ENCODE measurements at regions not wholly inside any gene's neighbourhood (a gene's known extent, or its start where the extent isn't known, plus 50 kb on each side); places are given as distances from the start of the nearest gene placed in this dataset.
A peak's percentile ranks its signal among the peaks of the same experiment; 100 is the strongest.

DNA sequence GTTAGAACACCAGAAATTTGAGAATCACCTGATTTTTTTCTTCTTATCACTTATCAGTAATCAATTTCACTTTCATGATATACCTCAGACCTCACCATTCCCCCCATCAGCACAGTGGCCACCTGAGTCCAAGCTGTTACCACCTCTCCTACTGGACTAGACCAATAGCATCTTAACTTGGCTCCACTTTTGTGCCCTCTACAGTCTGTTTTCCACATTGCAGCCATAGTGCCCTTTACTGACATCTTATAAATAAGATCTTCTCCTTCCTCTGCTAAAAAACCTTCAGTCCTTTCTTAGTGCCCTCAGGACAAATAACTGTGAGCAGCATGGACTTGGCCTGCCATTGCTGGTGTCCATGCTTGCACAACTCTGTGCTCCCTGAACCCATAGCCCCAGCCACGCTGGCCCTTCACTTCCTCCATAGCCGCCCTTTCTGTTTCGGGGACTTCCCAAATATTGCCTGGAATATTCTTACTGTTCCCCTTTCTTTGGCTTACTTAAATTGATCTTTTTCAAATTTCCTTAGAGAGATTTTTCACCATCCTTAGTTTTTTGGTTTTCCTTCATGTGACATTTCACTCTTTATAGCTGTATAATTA lies 380.8 kb downstream of the LMO7 start:
- no peaks in the 10 kb centered on the region for H3K27me3 Mint-ChIP-seq

DNA sequence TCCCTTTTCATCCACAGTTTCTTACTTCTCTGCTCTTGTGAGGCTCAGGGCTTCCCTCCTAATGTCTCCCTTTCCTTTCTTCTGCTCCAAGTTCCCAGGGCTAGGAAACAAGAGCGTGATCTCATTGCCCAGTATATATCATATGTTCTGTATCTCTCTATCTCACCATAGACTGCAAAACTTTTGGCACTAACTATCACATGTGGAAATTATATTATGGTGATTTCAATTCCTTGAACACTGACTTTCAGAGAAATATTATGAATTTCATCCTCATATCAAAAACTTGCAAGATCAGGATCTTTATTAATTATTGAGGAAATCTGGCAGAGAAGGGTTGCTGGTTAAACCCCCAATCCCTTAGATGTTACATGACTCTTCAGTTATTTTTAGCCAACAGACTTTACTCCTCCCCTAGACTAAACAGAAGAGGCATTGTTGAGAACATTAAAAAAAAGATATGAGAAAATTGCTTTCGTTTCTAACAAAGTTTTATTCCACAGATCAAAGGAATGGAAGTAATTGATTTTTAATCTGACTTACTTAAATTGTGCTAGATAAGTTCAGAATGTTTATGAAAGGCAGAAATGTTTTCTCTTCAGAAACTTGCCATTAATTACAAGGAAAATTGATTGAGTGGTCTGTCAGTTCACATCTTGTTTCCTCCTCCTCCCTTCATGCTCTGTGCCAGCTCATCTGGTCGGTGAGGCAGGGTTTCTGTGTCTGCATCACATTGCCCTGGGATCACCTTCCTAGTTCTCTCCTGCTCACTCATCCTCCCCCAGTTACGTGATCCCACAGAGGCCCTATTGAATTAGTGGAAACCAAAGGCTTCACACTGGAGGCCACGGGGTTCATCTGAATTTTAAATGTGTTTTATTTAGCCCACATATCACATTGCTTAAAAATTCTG lies 378.5 kb downstream of the LMO7 start:
- Mint-ChIP-seq H3K4me1 (ENCODE audit: low read depth) (peaks cover 2% of the 10 kb centered on the region), H3K27ac (no peak overlapping the region), H3K27me3 (no peaks in the 10 kb centered on the region), H3K9me3 (ENCODE audit: low read depth) (no peaks in the 10 kb centered on the region), H3K4me3 (ENCODE audit: low read depth) (no peak overlapping the region), H3K36me3 (ENCODE audit: insufficient read depth) (no peaks in the 10 kb centered on the region)
- TF ChIP-seq, protein P1, sequence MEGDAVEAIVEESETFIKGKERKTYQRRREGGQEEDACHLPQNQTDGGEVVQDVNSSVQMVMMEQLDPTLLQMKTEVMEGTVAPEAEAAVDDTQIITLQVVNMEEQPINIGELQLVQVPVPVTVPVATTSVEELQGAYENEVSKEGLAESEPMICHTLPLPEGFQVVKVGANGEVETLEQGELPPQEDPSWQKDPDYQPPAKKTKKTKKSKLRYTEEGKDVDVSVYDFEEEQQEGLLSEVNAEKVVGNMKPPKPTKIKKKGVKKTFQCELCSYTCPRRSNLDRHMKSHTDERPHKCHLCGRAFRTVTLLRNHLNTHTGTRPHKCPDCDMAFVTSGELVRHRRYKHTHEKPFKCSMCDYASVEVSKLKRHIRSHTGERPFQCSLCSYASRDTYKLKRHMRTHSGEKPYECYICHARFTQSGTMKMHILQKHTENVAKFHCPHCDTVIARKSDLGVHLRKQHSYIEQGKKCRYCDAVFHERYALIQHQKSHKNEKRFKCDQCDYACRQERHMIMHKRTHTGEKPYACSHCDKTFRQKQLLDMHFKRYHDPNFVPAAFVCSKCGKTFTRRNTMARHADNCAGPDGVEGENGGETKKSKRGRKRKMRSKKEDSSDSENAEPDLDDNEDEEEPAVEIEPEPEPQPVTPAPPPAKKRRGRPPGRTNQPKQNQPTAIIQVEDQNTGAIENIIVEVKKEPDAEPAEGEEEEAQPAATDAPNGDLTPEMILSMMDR (IDR thresholded peaks at IDR 0.05; ENCODE audit: unreplicated experiment): no peak
- no peak for DNase-seq (ENCODE audit: low spot score, unreplicated experiment)

More for the DNA sequence above, 380.8 kb downstream of the LMO7 start:
- Mint-ChIP-seq H3K36me3 (ENCODE audit: insufficient read depth) (no peaks in the 10 kb centered on the region), H3K4me1 (ENCODE audit: low read depth) (peaks cover 2% of the 10 kb centered on the region), H3K4me3 (ENCODE audit: low read depth) (no peak overlapping the region), H3K27ac (no peak overlapping the region), H3K9me3 (ENCODE audit: low read depth) (no peaks in the 10 kb centered on the region)
- TF ChIP-seq, protein P1 (IDR thresholded peaks at IDR 0.05; ENCODE audit: unreplicated experiment): peak; percentile 44
- DNase-seq (ENCODE audit: low spot score, unreplicated experiment): no peak

DNA sequence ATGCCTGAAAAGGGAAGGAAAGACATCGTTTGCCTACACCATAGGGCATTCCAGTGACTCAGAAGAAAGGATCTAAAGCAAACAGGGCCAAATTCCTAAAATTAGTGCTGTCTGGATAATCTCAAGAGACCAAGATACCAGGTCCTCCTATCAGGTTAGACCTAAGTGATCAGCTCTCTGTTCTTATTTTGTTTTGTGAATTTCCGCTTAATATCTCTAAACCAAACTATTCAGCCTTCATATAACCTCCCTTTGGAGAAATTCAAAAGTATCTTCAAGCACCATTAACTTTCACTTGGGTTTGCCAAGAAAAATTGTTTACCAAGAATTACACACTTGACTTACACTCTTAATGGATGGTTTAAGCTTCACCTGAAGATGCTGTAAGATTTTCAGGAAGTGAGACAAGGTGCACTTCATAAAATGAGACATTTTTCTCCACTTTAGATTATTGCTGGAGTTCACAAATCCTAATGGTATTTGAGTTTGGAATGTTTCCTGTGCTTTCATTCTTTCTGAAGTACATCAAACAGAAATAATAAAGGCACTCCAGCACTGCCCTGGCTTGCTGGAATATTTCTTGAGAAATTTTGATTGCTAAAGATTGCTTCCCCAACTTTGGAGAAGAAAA lies 376.1 kb downstream of the LMO7 start:
- no peak for DNase-seq (ENCODE audit: low spot score, unreplicated experiment)
- Mint-ChIP-seq H3K27me3 (no peaks in the 10 kb centered on the region), H3K36me3 (ENCODE audit: insufficient read depth) (no peaks in the 10 kb centered on the region), H3K27ac (no peak overlapping the region), H3K9me3 (ENCODE audit: low read depth) (no peaks in the 10 kb centered on the region), H3K4me3 (ENCODE audit: low read depth) (no peak overlapping the region), H3K4me1 (ENCODE audit: low read depth) (peaks cover 2% of the 10 kb centered on the region)
- TF ChIP-seq, protein P1 (IDR thresholded peaks at IDR 0.05; ENCODE audit: unreplicated experiment): no peak

DNA sequence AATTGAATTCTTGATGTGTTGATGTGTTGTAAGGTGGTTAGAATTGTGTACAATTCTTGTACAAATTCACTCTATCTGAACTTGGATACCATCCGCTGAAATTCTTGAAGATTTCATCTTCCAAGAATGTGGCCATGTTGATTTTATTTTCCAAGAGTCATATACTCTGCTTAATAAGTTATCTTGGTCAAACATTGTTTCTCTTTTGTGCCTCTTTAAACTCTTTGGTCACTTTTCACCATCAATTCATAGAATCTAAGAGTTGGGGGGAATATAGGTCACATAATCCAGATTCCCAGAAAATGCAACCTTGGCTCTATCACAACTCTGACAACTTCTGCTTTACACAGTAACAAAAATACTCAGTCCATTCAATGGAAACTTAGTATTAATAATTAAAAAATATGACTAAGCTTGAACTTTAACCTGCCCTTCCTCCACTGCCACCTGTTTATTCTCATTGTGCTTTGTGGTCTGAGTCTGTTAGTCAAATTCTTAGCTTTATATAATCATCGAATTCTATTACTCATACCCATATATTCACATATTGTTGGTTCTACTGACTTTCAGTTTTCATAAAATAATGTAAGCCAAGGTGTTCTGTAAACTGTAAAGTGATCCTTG lies 373.2 kb downstream of the LMO7 start:
- Mint-ChIP-seq H3K4me3 (ENCODE audit: low read depth) (no peak overlapping the region), H3K36me3 (ENCODE audit: insufficient read depth) (no peaks in the 10 kb centered on the region), H3K4me1 (ENCODE audit: low read depth) (no peaks in the 10 kb centered on the region), H3K9me3 (ENCODE audit: low read depth) (no peaks in the 10 kb centered on the region), H3K27ac (no peak overlapping the region), H3K27me3 (no peaks in the 10 kb centered on the region)
- TF ChIP-seq, protein P1 (IDR thresholded peaks at IDR 0.05; ENCODE audit: unreplicated experiment): no peak
- DNase-seq (ENCODE audit: low spot score, unreplicated experiment): no peak

DNA sequence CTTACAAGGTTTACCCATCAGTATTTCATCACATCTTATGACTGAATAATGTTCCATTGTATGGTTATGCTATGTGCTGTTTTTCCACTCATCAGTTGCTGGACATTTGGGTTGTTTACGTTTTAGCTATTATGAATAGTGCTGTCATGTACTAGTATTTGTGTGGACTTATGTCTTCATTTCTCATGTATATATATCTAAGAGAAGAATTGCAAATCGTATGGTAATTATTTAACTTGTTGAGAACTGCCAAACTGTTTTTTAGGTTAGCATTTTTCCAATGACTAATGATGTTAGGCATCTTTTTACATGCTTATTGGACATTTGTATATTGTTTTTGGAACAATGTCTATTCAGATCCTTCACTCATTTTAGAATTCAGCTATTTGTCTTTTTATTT lies 368.3 kb downstream of the LMO7 start:
- H3K4me3 Mint-ChIP-seq (ENCODE audit: low read depth): no peak overlapping the region
- no peak for DNase-seq (ENCODE audit: low spot score, unreplicated experiment)
- TF ChIP-seq, protein P1 (IDR thresholded peaks at IDR 0.05; ENCODE audit: unreplicated experiment): no peak
- no peaks in the 10 kb centered on the region for H3K9me3 Mint-ChIP-seq (ENCODE audit: low read depth)
- no peak overlapping the region for H3K27ac Mint-ChIP-seq
- H3K27me3 Mint-ChIP-seq: no peaks in the 10 kb centered on the region
- H3K4me1 Mint-ChIP-seq (ENCODE audit: low read depth): no peaks in the 10 kb centered on the region
- no peaks in the 10 kb centered on the region for H3K36me3 Mint-ChIP-seq (ENCODE audit: insufficient read depth)
